Adrenal gland (tissue), 5 donors: ENCODE measurements at regions not wholly inside any gene's neighbourhood (a gene's known extent, or its start where the extent isn't known, plus 50 kb on each side); places are given as distances from the start of the nearest gene placed in this dataset.

ENCODE experiments used
- CTCF ChIP-seq, 6 experiments: fragments of 450-650 bp in 4 of 6; fragments of 200-600 bp in 2 of 6; sonication (generic) in 1 of 6; IDR thresholded peaks; 1 replicate in 5 of 6; 2 replicates in 1 of 6; pipeline versions ENCODE4 v1.5.1 to v1.8.0; 2016 to 2021; ENCODE audit warnings: antibody characterized with exemption in 6 of 6, mild to moderate bottlenecking in 2 of 6, moderate library complexity in 1 of 6
- POLR2A ChIP-seq, 2 donors: fragments of 450-650 bp; IDR thresholded peaks; one replicate each; pipeline ENCODE4 v1.6.1; 2017; ENCODE audit warnings: antibody characterized with exemption in 2 of 2, mild to moderate bottlenecking in 2 of 2, moderate library complexity in 1 of 2
- donor health status: DM: no; HTN: no; CAD: no.

DNA sequence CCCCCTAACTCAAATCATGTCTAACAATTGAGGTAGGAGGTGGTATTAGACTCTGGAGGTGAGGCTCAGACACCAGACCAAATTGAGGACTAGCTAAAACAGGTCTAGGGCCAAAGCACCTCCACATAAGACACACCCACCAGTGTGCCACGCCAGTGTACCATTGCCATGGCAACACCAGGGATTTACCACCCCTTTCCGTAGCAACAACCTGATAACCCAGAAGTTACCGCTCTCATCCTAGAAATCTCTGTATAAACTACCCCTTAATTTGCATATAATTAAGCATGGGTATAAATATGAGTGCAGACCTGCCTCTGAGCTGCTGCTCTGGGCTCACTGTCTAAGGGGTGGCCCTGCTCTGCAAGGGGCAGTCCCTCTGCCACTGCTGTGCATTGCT is 57.4 kb upstream of the PPP2R5C start:
- TF ChIP-seq CTCF (IDR thresholded peaks at IDR 0.05) (no peak), POLR2A (IDR thresholded peaks at IDR 0.05) (no peak)
